NCI-H524 treated with DMSO at 0.1 percent for 48 hours (cell line): ENCODE measurements at regions not wholly inside any gene's neighbourhood (a gene's known extent, or its start where the extent isn't known, plus 50 kb on each side); places are given as distances from the start of the nearest gene placed in this dataset.
"Not testable (repeated sequence)": the region's sequence is repeated elsewhere in the genome, so short reads cannot be mapped to it uniquely, and the experiment has no call there.

ENCODE experiments used
- DNase-seq: peaks from one replicate; lab custom pipeline; 2025; lab: John Stamatoyannopoulos, UW

DNA sequence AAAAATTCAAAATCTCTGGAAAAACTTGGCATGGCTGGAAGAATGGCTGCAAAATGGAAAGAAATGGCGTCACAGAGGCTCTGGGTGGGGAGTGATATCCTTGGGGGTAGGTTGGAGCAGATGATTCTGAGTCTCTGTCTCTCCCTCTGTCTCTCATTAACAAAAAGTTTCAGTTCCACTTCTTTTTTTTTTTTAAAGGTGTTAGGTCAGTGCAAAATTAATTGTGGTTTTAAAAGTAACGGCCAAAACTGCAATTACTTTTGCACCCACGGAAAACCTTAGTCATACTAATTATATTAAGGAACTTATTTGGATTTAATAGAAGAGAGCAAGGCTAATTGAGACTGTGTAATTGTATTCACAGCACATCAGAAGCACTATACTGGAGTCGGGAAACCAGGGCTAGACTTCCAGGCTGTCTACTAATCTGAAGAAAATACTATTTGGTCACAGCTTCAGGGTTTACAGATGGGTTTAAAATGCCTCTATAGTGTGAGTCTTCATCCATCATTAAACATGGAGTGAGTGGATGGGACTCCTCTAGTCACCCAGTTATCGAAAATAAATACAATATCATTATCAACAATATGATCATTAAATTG lies 289.1 kb upstream of the PLD5 start:
- no peak for DNase-seq

DNA sequence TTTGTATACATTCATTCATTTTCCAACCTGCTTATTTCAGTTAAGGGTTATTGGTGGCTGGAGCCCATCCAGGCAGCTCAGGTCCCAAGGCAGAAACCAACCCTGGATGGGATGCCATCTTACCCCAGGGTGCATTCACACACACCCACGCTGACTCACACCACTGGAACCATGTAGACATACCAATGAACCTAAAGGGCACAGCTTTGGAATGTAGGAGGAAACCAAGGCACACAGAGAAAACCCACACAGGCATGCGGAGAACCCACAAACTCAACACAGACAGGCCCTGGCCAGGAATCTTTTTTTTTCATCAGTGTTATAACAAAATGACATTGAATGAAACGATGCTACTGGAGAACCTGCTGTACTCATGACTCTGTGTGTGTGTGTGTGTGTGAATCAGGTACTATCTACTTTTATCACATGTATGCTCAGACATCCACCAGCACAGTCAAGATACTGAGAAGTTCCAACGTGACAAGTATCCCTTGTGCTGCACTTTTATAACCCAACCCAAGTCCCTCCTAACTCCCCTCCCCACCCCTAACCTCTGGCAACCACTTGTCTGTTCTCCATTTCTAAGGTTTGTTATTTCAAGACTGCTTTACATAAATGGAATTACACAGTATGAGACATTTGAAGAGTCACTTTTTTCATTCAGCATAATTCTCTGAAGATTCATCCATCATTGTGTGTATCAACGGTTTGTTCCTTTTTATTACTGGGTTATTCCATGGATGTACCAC lies 286.8 kb upstream of the PLD5 start:
- no peak for DNase-seq

DNA sequence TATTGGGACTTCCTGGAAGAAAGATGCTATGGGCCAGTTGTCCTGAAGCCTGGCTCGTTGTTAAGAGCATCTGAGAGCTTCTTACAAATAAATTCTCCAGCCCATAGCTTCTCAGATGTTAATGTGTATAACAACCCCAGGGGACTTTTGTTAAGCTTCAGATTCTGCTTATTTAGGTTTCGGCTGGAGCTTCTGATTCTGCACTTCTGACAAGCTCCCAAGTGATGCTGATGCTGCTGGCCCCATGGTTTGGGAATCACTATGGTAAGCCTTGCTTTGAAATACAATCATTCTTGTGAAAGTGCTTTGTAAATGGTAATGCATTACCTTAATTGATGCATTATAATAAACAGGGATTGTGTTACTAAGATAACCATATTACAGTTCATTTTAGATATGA lies 281.8 kb upstream of the PLD5 start:
- no peak for DNase-seq

DNA sequence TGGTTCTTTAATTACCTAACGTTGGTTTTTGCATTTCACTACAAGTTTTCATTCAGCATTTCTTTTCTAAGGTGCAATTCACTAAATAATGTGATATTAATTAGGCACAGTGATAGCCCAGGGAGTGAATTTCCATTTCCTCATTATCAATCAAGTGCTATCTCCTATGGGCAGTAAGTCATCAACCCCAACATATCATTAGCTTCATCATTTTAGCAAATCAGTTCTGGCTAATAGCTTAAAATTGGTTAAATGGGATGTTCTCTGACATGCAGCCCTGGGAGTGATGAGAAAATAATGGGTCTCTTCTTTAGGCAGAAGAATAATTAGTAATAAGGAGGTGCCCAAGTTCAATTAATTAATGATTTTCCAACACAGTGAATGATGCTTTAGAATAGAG lies 280.9 kb upstream of the PLD5 start:
- not testable (repeated sequence) for DNase-seq

DNA sequence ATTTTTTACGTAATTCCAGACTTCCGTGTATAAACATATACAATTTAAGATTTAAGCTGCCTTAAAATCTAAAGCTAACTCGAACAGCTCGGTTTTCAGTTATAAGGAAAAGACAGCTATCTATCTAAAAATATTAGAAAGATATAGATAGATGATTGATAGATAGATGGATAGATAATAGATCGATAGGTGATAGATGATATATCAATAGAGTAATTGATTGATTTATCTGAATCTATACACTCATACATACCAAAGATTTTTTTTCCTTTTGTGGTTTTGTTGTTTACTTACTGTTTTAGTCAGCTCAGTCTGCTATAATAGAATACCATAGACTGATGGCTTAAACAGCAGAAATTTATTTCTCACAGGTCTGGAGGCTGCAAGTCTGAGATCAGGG lies 278.5 kb upstream of the PLD5 start:
- no peak for DNase-seq

DNA sequence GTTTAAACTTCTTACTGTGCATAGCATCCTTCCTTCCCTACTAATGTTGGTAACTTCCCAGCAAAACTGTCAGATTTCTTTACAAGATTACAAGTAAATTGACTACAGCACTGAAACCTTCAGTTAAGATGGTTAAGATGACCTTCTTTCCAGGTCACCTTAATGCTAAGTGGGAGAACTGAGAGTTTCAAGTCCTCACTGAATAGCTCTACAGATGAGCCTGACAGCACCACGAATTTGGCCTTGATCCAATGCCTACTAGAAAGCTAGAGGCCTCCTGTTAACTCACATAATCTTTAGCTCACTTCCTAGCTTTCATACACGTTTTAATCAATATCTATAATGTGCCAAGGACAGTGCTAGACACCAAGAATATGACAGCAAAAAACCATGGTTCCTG lies 276.0 kb upstream of the PLD5 start:
- DNase-seq, result no peak

DNA sequence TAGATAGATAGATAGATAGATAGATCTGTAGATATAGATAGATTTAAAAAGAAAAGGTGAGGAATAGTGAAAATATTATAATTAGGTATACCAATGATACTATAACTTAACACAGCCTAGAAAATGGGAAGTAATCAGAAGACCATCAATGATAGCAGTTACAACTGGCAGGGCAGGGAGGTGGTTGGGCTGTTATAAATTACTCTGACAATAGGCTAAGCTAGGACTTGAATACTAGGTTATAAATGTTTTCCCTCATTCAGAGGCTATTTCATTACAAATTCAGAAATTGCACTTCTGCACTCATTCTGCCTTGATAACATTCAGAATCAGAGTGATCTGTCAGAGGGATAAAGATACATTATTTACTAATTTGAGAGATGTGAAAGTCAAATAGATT lies 273.4 kb upstream of the PLD5 start:
- DNase-seq, result no peak

DNA sequence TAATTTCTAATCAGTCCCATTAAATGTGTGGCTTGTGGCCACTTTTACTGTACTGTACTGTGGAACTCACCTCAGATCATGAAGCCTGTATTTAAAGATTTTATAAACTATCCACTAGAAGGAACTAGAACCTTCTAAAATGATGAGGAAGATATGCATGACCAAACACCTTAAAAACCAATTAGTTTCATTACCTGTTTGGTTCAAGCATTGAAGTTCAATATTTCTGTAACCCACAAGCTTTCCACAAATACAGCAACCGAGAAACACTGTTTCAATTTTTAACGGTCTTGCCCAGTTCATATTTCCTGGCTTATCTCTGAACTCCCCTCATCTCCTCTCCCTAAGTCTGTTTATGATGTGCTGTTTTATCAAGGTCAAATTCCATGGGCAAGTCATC lies 264.3 kb upstream of the PLD5 start:
- DNase-seq, result no peak

DNA sequence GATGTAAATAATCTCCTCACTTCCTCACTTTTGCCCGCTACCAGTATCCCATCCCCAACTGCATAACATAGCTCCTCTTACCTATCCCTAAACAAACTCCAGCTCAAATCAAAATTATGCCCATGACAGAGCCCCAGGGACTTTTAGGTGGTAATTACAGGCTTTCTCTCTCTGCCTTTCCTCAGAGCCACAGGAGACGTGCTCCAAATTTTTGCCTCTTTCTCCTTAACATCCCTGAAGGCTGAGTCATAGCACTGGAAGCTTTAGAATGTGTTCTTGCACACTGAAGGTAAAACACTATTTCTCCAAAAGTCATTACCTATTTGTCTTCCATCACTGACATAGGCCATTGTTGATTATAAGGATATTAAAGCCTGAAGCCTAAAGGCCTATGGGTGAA lies 263.5 kb upstream of the PLD5 start:
- DNase-seq, result no peak

DNA sequence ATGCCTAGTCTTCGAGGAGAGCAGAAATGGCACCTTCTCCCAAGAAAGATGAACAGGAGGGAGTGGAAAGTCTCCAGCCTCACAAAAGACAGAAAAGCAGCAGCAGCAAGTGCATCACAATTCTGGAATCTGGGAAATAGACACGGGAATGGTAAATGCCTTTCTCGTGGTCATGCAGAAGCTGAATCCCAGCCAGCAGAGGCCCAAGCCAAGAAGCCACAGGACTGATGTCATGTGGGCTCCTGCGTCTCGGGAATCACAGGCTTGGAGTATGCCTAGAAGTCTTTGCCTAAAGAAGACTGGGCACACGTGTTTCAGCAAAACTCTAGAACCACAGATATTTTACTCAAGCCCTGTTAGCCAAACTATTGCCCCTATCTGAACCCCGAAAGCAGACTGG lies 260.3 kb upstream of the PLD5 start:
- DNase-seq, result no peak

DNA sequence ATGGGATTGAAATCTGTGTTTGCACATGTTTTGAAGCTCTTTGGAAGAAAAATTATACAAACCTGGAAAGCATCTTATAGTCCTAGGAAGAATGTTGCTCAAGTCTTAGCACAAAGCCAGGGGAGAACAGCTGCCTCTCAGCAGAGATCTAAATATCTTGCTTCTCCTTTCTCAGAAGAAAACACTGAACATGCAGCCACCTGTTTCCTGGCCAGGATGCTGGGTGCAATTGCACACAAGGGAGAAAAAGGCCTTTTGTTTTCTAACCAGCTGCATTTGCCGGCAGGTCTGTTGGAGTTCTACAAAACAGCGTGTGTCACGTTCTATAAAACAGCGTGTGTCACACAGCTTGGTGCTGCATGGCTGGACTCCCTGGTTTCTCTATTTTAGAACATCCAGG lies 259.6 kb upstream of the PLD5 start:
- DNase-seq, result no peak

DNA sequence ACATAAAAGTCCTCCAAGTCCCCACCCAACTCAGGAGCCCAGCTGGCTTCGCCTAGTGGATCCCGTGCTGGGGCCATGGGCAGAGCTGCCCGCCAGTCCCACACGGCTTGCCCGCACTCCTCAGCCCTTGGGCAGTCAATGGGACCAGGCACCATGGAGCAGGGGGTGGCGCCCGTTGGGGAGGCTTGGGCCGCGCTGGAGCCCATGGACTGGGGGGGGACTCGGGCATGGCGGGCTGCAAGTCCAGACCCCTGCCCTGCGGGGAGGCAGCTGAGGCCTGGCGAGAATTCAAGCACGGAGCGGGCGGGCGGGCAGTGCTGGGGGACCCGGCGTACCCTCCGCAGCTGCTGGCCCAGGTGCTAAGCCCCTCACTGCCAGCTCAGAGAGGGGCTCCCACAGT lies 249.8 kb upstream of the PLD5 start:
- DNase-seq, result no peak

DNA sequence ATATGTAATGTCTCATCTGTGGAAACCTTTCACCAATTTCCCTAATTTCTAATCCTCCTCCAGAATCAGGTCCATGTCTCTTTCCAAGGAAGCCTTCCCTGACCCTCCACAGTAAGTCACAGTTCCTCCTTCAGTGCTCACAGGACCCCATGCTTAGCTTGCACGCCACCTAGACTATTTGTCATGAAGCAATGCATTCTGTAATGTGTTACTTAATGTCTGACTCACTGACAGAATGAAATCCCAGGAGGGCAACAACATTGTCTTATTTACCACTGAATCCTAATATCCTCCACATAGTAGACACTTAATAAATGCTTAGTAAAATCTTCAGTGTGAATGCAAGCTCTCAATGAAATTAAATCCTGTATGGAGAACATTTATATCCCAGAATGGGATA lies 245.9 kb upstream of the PLD5 start:
- no peak for DNase-seq

DNA sequence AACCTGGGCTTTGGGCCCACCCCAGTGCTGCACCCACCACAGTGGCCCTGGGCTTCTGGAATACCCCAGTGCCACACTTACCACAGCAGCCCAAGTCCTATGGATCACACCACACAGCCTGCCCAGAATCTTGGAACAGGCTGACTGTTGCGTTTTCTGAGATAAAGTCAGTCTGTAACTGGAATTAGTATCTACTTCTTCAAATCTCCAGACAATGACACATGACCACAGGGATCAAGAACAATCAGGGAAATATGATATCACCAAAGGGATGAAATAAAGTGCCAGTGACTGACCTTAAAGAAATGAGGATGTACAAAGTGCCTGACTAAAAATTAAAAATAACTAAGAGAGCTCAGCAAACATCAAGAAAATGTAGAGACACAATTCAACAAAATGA lies 239.7 kb upstream of the PLD5 start:
- DNase-seq, result no peak

DNA sequence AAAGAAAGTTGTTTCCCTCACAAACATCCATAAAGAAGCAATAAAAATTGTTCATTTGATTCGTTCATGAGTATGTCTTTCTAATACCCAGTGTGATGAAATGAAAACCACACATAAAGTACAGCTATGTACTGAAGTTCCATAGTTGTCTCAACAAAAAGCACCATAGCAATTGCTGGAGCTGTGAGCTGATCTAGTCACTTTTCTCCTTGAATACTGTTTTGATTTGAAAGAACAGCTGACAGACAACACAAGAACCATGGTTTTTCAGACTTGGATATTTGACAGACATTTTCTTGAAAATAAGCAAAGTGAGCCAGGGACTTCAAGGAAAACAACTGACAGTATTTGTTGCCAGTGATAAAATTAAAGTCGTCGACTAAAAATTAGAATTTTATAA lies 237.1 kb upstream of the PLD5 start:
- no peak for DNase-seq

DNA sequence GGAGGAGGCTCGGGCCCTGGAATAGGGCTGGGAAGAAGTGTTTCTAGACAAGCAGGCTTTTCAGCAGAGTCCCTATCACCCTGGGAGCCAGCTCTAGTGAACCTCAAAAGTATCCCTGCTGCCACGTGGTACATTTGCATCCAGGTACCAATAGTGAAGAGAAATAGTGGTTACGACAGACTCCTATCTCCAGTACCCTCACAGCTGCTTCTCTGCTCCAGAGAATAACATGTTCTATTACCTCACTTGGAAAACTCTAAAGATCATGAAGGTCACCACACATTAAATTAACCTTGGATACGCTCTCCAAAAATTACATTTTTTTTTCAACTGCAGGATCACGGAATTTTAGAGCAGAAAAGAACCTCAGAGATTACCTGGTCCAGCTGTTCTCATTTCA lies 230.4 kb upstream of the PLD5 start:
- no peak for DNase-seq

DNA sequence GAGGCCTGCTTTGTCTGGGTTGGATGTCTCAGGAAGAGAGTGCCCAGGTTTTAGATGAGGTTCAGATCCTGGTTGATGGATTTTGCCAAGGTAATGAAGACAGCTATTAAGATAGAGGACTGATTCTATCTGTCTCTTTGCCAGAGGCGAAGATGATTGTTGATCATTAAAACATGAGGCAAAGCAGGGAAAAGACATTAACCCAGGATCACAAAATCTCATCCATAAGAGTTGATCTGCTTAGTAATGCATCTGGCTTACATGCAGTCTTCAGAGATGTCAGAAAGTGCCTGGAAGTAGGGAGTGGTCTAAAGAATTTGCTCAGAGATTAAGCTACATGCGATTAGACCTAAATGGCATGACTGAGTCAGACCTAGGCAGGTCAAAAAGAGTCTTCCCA lies 229.6 kb upstream of the PLD5 start:
- no peak for DNase-seq

DNA sequence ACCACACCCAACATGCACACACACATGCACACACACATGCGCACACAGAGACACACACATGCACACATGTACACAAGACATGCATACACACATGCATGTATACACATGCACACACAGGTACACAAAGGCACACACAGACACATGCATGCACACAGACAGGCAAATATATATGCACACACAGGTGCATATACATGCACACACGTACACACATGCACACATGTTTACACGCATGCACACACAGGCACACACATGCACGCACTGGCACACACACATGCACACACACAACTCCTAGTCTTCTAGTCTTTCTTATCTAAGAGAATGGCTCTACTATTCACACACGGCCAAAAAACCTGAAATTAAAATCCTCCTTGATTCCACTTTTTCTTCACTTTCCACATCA lies 222.7 kb upstream of the PLD5 start:
- no peak for DNase-seq

DNA sequence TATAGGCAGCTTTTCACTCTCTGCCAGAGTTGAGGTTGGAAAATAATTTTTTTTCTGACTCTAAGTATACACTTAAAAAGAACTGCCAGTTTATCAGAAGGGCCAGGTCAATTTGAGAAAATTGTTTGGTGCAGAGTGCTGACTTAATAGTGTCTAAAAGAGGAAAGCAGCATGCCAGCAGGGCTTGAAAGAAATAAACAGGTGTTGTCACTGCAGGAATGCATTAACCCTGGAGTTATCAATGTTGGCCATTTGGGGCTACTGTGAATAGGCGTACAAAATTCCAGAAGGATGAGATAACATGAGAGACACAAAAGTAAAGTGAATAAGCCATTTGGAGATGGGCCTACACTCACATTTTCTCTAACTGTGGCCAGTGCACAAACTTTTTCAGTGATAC lies 220.6 kb upstream of the PLD5 start:
- DNase-seq, result no peak

DNA sequence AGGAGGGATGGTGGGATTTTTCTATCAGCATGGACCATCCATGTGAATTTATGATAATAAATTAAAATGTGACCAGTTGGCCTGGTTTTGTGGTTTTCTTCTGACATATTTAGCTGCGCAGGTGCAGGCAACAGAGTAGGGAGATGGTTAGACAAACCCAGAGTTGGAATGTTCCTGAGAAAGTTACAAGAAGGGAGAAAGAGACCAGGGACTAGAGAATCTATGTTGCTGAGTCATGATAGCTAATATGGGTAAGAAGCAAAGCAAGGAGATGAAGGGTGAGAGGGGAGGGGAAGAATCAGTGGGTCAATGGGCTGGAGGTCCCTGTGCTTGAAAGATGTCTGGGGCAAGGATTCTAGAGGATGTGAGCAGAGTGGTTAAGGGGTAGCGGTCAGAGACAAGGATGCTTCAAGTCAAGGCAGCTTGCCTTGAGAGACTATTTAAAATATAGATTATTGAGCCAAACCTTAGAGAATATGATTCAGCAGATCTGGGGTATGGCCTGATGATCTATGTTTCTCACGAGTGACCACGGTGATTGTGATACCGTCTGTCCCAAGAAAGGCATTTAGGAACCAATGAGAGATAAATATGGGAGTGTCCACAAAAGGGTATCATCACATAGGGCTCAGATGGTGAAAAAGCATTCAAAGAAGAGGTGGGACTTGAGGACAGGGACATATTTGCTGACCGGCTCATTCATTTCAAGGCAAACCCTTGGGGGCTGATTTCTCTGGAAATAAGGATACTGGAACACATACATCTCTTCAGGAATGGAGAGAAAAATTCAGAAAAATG lies 219.7 kb upstream of the PLD5 start:
- DNase-seq, result no peak

DNA sequence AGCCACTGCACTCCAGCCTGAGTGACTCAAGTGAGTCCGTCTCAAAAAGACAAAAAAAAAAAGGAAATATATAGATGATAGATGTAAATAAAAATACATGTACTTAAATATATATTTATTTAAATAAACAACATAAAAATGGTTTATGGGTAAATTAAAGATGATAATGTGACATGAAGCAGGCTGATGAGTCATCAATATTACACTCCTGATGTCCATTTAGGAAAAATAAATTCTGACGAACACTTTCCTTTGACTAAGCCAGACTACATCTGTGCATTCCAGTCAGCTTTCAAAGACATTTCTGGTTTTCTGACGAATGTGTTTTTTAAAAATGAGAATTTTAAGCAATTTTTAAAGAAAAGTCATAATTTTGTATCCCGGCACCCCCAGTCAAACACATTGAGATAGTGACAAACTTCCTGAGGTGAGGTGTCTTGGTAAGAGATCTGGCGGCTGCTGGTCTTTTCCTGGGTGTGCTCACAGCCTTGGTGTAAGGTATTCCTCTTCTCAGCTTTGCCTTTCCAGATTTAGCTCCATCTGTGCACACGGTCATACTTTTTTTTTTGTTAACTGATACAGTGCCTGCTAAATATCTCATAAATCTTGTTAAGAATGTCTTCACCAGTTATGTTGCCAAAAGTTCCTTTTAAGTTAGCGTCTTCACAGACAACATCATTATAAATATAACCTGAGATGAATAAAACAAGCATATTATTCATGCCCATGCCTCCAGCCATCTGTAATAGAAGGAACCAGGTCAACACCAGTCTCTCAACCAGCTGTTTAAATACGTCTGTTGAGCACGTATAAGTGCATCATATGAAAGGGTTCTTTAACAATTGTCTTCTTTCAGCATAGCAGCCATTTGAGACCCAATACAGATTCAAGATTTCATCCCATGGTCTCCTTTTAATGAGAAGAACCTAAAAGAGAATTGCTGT lies 214.5 kb upstream of the PLD5 start:
- no peak for DNase-seq

DNA sequence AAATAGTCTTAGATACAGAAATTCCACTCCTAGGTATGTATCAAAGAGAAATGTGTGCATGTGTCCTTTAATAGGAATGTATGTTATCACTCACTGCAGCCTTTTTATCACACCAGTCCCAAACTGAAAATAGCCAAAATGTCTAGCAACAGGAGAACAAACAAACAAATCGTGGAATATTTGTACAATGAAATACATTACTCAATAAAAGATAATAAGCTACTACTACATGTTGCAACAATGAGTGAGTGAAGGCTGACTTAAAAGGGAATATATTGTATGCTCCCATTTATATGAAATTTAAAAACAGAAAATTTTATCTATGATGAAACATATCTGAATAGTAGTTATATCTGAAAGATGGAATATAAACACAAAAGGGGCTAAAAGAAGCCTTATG lies 212.1 kb upstream of the PLD5 start:
- DNase-seq, result no peak
